ENCODE measurements at regions not wholly inside any gene's neighbourhood (a gene's known extent, or its start where the extent isn't known, plus 50 kb on each side); places are given as distances from the start of the nearest gene placed in this dataset.

DNA sequence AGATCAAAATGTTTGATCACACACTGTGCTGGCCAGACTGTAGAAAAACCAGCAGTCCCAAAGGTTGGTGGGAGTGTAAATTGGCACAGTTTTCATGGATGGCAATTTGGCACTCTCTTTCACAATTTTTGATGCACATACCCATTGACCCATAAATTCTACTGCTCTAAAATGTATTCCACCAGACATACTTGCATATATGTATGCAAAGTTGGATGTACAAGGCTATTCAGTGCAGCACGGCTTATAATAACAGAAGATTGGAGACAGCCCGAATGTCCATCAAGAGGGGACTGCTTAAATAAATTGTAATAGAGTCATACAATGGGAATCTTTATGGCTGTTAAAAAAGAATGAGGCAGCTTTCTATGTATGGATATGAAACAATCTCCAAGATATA, 101.7 kb upstream of the TOP1 start:
- peak overlapping the region; percentile 100 for H3K27ac ChIP-seq (ENCODE audit: low read depth, low read length)

DNA sequence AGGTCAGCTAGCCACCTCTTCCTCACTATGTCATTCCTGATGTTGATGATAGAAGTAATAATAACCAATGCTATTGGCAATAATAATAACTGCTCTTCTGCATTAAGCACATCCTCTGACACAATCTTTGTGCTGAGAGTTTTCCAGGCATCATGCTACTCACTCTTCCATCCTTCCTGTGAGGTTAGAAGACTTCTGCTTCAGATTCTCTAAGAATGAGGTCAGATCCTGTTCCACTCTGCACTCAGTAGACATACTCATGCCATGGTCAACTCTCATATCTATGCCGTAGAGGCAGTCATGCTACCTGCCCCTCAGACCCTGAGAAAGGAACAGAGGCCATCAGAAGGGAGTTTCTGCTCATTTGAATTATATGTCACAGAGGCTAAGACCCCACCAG, 98.1 kb upstream of the TOP1 start:
- H3K79me2 ChIP-seq (ENCODE audit: control insufficient read depth, low read length), result no peaks in the 10 kb centered on the region
- H3K36me3 ChIP-seq (ENCODE audit: control insufficient read depth, low read length), result peaks cover 2% of the 10 kb centered on the region; the same call in 1 of the 2 replicates
- peak overlapping the region; percentile 100 for H3K27ac ChIP-seq (ENCODE audit: low read depth, low read length)
- H3K9me2 ChIP-seq (replicated peaks; ENCODE audit: control insufficient read depth, low read length), result no peaks in the 10 kb centered on the region
- peak overlapping the region; percentile 62 for H3K4me2 ChIP-seq (ENCODE audit: low read length)
- H3K9me3 ChIP-seq (ENCODE audit: control insufficient read depth, insufficient read depth, low read length), result no peaks in the 10 kb centered on the region
- H3K4me3 ChIP-seq (ENCODE audit: low read length), result peak overlapping the region; percentile 60
- H3K27me3 ChIP-seq (ENCODE audit: control insufficient read depth, low read length), result no peaks in the 10 kb centered on the region
- H4K20me1 ChIP-seq (ENCODE audit: control insufficient read depth, insufficient read depth, low read depth, low read length), result no peaks in the 10 kb centered on the region
- peaks cover 43% of the 10 kb centered on the region for H3F3A ChIP-seq (ENCODE audit: control insufficient read depth, insufficient read depth)
- H3K4me1 ChIP-seq (ENCODE audit: control insufficient read depth, low read length), result peaks cover 100% of the 10 kb centered on the region
- TF ChIP-seq, protein P1, sequence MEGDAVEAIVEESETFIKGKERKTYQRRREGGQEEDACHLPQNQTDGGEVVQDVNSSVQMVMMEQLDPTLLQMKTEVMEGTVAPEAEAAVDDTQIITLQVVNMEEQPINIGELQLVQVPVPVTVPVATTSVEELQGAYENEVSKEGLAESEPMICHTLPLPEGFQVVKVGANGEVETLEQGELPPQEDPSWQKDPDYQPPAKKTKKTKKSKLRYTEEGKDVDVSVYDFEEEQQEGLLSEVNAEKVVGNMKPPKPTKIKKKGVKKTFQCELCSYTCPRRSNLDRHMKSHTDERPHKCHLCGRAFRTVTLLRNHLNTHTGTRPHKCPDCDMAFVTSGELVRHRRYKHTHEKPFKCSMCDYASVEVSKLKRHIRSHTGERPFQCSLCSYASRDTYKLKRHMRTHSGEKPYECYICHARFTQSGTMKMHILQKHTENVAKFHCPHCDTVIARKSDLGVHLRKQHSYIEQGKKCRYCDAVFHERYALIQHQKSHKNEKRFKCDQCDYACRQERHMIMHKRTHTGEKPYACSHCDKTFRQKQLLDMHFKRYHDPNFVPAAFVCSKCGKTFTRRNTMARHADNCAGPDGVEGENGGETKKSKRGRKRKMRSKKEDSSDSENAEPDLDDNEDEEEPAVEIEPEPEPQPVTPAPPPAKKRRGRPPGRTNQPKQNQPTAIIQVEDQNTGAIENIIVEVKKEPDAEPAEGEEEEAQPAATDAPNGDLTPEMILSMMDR (IDR thresholded peaks at IDR 0.05; ENCODE audit: low read depth, low read length, poor library complexity, severe bottlenecking), result no peak
- no peak for TF ChIP-seq EZH2phosphoT487 (IDR thresholded peaks at IDR 0.05; ENCODE audit: borderline replicate concordance, low read length)

More for the DNA sequence above, 101.7 kb upstream of the TOP1 start:
- H3K9me3 ChIP-seq (ENCODE audit: control insufficient read depth, insufficient read depth, low read length), result no peaks in the 10 kb centered on the region
- peak overlapping the region; percentile 62 for H3K4me2 ChIP-seq (ENCODE audit: low read length)
- peaks cover 38% of the 10 kb centered on the region for H3F3A ChIP-seq (ENCODE audit: control insufficient read depth, insufficient read depth)
- no peaks in the 10 kb centered on the region; the same call in none of the 2 replicates for H3K36me3 ChIP-seq (ENCODE audit: control insufficient read depth, low read length)
- TF ChIP-seq EZH2phosphoT487 (IDR thresholded peaks at IDR 0.05; ENCODE audit: borderline replicate concordance, low read length), result no peak
- TF ChIP-seq, protein P1 (IDR thresholded peaks at IDR 0.05; ENCODE audit: low read depth, low read length, poor library complexity, severe bottlenecking), result no peak
- no peaks in the 10 kb centered on the region for H3K9me2 ChIP-seq (replicated peaks; ENCODE audit: control insufficient read depth, low read length)
- H4K20me1 ChIP-seq (ENCODE audit: control insufficient read depth, insufficient read depth, low read depth, low read length), result no peaks in the 10 kb centered on the region
- H3K4me3 ChIP-seq (ENCODE audit: low read length), result peak overlapping the region; percentile 44
- no peaks in the 10 kb centered on the region for H3K79me2 ChIP-seq (ENCODE audit: control insufficient read depth, low read length)
- peaks cover 100% of the 10 kb centered on the region for H3K4me1 ChIP-seq (ENCODE audit: control insufficient read depth, low read length)
- H3K27me3 ChIP-seq (ENCODE audit: control insufficient read depth, low read length), result no peaks in the 10 kb centered on the region

DNA sequence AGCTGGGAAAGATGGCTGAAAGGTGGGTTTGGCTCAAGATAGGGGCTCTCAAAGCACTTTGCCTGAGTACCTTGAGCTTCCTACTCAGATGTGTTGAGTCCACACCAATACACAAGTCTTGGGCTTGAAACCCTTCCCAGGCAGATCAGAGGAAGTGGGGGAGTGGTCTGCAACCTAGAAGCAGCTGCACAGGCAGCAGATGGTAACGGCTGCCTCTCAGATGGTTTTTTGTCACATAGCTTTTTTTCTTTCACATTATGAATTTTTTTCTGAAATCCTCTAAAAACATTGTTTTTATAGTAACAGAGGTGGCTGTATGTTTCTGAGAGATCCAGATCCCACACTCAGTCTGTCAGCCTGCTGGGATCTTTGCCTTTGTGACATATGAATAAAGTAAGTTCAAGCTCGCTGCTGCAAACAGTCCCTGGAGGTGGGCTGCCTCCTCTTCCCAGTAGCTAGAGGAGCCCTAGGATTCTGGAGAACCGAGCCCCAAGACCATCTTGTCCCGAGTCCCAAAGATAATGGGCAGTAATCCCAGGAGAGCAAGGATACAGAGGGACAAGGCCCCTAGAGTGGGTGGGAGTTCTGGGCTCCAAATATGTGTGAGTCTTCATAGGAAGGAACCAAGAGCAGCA, 97.1 kb upstream of the TOP1 start:
- Histone ChIP-seq H3K36me3 (ENCODE audit: control insufficient read depth, low read length) (peaks cover 2% of the 10 kb centered on the region; the same call in 1 of the 2 replicates), H3K9me3 (ENCODE audit: control insufficient read depth, insufficient read depth, low read length) (no peaks in the 10 kb centered on the region), H3K4me1 (ENCODE audit: control insufficient read depth, low read length) (peaks cover 100% of the 10 kb centered on the region), H3K9me2 (replicated peaks; ENCODE audit: control insufficient read depth, low read length) (no peaks in the 10 kb centered on the region), H3K4me2 (ENCODE audit: low read length) (peak overlapping the region; percentile 62), H3K79me2 (ENCODE audit: control insufficient read depth, low read length) (no peaks in the 10 kb centered on the region), H3K27ac (ENCODE audit: low read depth, low read length) (peak overlapping the region; percentile 100), H3K27me3 (ENCODE audit: control insufficient read depth, low read length) (no peaks in the 10 kb centered on the region), H3K4me3 (ENCODE audit: low read length) (peak overlapping the region; percentile 60), H3F3A (ENCODE audit: control insufficient read depth, insufficient read depth) (peaks cover 39% of the 10 kb centered on the region), H4K20me1 (ENCODE audit: control insufficient read depth, insufficient read depth, low read depth, low read length) (no peaks in the 10 kb centered on the region)
- TF ChIP-seq, protein P1 (IDR thresholded peaks at IDR 0.05; ENCODE audit: low read depth, low read length, poor library complexity, severe bottlenecking), result no peak
- no peak for TF ChIP-seq EZH2phosphoT487 (IDR thresholded peaks at IDR 0.05; ENCODE audit: borderline replicate concordance, low read length)
